H4 (cell line): ENCODE measurements at regions not wholly inside any gene's neighbourhood (a gene's known extent, or its start where the extent isn't known, plus 50 kb on each side); places are given as distances from the start of the nearest gene placed in this dataset.

Source experiments
- DNase-seq: peaks from one replicate; pipeline ENCODE4 v3.0.0-alpha.2; 2015; ENCODE audit warnings: low spot score

DNA sequence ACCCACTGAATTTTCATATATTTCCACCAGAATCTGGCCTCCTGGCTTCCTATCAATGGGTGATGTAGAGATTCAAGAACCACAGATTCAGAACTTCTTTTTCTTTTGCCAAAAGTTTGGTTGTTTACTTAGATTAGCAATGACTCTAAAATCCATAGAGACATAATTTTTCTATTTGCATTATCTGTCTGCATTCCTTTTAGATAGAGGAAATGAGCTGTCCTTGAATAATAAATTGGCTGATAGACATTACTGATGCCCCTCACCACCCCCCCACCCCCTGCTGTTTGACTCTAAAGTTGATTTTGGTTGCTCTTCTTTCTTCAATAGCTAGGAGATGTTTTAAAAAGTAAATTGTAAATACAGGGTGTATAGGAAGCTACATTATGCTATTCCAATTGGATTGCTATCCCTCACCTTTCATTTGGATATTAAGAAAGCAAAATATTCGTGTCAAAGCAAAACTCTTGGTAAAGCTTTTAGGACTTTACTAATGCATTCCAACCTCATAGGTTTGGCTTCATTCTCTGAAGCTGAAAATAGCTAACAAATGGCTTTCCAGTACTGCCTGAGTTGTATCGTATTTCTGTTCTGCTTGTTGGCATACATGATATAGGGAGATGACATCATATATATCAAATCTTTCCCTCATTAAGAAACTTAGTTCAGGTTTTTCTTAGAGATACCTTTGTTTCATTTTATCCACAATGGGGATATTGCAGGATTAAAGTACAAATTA lies 606.0 kb downstream of the ARL4A start:
- no peak for DNase-seq

DNA sequence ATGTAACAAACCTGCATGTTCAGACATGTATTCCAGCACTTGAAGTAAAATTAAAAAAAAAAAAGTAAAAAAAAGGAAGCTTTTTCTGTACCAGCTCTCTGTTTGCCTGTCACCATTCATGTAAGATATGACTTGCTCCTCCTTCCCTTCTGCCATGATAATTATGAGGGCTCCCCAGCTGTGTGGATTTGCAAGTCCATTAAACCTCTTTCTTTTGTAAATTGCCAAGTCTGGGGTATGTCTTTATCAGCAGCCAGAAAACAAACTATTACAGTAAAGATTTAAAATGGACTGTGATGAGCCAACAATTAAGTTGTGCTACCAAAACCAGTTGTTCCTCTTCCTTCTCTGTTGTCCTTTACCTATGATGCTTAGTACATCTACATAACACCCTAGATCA lies 619.6 kb downstream of the ARL4A start:
- no peak for DNase-seq

DNA sequence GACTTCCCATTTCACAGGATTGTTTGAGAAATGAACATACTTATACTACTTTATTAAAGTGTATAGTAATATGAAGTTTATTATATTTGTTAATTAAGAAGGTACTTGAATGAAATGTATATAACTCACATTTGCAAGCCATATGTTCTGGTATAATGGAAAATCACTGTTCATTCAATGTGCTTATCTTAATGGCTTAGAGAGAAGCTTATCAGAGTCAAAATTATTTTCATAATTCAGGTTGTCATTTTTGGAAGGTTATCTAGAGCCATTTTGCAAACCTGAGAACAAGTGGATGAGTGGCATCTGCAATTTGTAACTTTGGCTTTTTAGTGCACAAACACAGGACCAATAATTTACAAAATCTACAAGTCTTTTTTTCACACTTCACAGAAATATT lies 621.0 kb downstream of the ARL4A start:
- DNase-seq = no peak

DNA sequence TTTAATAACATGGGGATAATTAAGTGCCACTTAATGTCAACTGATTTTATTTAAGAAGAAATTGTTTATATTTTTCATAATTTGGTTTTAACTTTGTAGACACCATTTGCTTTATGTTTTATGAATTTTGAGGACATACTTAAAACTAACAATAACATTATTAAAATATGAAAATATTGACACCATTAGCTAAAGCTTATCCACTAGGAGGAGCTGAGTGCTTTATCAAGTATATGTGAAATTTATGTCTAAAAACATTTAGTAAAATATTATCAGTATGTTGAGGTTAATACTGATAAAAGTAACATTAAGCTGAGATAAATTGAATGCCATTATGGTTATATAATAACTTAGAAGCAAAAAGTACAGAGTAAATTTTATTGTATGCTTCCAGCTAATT lies 622.1 kb downstream of the ARL4A start:
- DNase-seq = no peak

DNA sequence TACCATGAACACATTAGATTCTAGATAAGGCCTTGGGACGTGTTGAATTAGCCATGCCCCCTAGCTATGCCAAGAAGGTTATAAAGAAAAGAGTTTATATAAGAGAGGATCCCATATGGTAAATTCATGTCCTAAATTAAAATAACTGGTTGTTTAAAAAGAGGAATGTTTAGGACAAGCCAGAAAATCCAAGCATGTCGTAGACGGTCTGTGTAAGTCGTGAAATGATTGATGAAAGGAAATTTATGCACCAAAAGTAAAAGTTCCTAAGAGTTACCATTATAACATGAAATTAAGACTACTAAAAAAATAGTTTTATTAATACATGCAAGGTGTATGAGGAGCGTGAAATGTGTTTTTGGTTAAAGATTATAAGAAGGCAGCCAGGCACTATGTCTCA lies 624.9 kb downstream of the ARL4A start:
- no peak for DNase-seq

DNA sequence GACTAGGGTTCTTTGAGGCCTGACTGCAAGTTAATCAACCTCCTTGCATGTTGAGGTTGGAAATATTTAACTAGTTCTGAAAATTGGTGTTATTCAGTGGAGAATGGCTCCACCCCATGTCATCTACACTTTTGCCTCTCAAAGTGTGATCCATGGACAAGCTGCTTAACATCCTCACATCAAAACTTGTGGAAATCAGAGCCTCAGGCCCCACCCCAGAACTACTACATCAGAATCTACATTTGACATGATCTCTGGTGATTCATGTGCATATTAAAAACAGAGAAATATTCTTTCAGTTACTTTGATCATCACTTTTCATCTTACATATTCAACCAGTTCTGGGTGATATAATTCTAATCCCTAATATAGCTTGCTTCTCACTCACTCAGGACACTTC lies 632.9 kb downstream of the ARL4A start:
- no peak for DNase-seq

DNA sequence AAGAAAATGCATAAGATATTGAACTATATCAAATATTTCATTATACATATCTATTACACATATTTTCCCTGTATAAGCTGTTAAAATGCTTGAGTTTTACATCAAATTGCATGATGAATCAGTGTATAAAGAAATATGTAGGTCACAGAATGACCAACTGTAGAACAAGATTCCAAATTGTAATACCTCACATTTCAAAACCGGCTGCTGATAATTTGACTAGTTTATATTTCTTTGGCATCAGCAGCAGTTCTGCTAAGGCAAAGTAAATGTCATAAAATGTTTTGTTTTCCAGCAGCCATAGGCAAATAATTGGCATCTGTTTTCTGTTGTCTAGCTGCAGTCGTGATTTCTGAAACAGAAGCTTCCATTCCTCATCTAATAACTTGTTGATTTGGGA lies 633.9 kb downstream of the ARL4A start:
- DNase-seq = no peak

DNA sequence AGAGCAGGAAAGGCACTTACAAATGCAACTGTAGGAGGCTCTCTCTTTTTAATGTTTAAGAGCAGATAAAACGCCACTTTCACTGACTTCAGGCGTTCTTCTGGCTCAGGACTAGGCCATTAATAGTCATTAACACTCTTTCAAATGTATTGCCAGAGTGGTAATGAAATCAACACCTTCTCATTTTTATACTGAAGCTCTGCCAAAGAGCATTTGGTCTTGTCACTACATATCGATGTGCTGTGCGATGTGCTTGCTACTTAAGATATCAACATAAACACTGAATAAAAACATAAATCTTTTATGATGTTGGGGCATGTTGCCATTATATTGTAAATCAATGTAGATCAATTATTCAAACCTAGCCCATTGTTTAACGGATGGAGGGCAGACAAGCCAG lies 634.7 kb downstream of the ARL4A start:
- no peak for DNase-seq

DNA sequence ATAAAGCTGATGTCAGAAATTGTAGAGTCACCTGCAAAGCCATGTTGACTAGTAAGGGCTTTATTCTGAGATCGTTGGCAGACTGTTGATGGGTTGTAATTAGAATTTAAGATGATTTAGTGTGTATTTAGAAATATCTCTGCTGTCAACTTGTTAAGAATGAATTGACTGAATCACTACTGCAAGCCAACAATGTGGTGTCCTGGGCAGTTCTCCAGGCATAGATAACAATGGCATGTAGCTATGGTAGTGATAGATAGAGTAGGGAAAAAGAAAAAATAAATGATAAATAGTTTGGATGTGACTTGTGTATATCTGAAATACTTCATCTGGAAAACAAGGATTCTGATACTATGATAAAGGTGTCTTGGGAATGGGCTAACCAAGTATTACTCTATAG lies 640.2 kb downstream of the ARL4A start:
- no peak for DNase-seq

DNA sequence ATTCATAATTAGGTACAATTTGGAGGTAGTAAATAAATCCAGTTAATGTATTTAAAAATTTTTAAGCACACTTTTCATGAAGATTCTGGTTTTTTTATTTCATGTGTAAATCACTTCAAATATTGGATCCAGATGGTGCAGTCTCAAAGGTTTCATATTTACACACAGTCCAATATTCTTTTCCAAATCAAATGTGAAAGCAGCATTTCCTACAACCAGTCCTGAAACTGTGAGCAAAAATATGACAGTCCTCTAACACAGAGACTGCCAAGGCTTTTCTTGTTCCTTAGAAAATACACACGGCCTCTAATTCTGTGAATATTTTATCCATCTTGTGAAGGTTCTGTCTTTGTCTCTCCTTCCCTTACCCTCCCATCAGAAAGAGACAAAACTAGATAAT lies 645.9 kb downstream of the ARL4A start:
- DNase-seq = no peak

DNA sequence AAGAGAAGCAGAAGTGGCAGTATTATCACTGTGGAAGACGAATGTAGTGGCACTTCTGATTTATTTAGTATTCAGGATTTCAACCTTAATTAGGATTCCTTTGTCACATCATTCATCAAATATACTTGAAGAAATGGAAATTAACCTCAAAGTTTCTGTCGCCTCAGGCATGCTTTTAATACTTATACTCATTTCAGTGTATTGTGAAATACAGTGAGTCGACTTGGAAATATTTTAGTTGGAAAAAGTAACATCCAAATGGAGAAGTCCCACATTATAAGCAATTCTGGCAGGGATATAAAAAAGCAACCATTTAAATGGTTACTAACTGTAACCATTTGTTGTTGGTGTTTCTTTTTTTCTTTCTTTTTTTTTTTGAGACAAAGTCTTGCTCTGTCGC lies 648.8 kb downstream of the ARL4A start:
- no peak for DNase-seq

DNA sequence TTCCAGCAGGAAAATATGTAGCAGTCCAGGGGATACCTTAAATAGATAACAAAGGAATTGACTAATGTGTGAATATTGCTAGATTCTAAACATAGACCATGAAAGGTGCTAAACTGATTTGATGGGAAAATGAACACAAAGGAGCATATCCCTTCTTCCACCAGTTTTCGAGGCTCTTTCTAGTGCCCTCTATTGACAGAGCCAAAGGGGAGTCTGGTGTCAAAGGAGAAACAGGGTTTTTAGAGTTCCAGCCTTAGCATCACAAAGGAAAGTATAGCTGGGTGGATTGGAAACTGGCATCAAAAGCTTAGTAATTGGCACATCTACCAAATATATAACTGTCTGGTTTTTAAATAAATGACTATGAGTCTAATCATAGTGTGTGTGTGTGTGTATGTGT lies 636.8 kb downstream of the ETV1 start:
- no peak for DNase-seq

DNA sequence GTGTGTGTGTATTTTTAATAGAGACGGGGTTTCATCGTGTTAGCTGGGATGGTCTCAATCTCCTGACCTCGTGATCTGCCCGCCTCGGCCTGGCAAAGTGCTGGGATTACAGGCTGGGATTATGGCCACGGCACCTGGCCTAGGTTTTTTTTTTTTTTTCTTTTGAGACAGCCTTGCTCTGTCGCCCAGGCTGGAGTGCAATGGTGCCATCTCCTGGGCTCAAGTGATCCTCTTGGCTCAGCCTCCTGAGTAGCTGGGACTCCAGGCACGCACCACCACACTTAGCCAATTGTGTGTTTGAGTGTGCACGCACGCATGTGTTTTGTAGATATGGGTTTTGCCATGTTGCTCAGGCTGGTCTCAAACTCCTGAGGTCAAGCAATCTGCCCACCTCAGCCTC lies 629.8 kb downstream of the ETV1 start:
- DNase-seq = no peak

DNA sequence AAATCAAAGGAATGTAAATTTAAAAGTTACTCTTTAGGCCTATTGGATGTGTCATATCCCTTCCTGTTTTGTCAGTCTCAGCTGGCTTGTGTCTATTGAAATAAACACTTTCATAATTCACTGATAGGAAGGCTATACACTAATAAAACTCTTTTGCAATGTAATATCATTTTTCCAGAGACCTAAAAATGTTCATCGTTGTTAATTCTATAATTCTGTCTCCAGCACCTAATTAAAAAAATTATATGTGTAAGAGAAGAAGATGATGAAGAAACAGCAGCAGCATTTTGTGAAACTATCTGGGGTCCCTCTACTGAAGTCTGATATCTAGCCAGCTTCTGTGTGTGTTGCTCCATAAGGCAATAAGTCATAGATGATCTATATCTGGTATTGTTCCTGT lies 602.7 kb downstream of the ETV1 start:
- DNase-seq = no peak

DNA sequence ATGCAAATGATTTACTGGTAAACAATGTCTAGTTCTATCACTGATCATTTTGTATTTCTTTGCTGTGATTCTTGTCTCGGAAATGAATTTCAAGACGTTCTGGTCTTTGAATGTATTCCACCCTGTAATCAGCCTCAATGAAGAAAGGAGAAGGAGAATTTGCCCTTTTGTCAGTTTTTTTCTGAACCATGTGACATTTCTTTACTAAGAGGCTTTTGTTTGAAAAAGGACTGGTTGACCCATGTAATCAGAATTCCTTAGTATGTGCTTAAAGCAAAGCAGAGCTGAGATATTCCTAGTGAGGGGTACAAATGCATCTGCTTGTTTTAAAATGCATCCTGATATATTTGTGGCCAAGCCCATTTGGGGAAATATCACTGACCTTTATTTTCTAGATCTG lies 581.6 kb downstream of the ETV1 start:
- DNase-seq = no peak

DNA sequence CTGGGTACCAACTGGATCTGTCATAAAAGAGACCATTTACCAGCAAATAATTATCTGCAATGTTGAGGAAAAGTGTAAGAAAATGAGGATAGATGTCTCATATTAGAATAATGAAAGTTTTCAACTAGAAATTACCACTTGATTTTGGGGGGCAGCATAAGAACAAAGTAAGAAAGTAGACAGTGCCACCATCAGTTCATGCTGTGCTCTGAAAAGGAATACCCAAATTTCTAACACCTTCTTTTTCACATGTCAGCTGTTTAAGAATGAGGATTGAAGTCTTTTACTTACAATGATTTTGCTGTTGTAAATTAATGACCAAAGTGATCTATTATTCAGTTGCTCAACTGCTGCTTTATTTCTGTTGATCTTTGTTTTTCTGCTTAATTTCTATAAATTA lies 578.3 kb downstream of the ETV1 start:
- DNase-seq = no peak

DNA sequence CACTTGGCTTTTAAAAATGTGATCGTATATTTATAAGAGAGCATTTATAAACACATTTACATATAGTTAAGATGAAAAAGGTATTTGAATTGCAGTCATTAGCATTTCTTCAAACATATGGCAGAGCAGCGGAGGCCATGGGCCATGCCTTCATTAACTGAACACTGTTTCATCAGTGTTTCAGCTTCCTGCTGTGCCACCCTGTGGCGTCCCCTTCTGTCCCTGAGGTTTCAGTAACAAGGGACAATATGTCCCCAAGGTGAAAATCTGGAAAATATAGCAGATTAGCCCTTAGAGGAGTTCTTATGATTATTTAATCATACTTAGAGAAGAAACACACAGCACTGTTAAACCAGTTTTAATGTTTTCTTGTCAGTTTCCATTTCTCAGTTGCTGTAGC lies 577.8 kb downstream of the ETV1 start:
- DNase-seq = no peak

DNA sequence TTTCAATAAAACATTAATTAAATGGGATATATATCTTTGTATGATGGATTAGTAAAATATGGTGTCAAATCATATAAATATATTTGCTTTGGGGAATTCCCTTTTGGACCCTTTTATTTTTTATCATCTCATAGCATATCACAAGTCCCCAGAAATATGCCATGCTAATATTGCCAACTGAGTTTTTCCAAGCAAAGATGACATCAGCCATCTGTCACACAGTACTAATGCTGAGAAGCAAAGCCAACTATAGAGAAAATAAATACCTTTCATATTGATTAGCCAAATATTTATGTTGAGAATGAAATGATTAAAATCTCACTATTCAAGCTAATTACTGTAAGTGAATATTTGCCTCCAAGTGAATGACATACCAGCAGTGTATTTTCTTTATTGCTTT lies 575.3 kb downstream of the ETV1 start:
- DNase-seq = no peak

DNA sequence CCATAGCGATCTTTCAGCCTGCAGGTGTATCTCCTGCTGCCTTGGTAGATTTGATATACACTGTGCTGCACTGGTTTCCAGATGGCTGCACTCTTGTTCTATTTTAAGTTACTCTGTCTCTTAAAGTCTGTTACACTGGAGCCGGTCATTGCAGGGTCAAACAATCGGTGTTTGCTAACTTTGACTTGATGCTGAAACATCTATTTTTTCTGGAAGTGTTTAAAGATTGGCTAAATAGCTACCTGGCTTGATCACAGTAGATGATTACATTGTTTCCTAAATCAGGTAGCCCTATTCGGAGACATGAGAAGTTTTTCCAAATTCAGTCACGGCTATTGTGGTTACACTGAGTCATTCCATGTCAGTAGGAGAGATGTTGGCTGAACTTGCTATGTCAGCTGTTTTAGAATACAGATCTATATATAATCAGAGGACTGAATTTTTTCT lies 574.8 kb downstream of the ETV1 start:
- no peak for DNase-seq

DNA sequence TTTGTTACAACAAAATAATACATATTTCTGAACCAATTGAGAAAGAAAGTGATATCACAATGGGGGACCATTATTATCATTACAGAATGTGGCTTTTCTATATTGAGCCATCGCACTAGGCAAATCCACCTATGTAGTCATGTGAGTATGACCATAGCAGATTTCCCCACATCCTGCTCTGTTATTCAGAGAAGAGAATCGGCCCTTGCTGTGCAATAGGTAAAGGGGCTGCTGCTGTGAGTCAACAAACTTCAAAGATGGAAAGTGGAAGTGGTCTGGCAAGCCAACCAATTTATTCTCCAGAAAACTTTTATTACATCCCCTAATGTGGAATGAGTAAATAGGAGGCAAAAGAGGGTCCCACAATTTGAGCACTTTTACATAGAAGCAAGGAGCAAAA lies 573.4 kb downstream of the ETV1 start:
- no peak for DNase-seq

DNA sequence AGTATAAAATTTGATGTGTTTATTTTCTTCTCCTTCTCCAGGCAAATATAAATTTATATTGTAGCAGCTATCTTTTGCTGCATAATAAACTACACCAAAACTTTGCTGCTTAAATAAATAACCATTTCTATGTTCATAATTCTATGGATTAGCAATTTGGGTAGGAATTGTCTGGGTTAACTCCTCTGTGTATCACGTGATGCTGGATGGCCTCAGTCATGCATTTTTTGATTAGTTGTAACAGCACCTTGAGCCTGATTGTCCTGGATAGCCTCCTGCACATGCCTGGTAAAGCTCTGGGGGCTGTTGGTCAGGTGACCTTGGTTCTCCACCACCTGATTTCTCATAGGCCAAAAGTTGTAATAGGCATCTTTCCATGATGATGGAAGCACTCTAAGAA lies 572.9 kb downstream of the ETV1 start:
- no peak for DNase-seq

DNA sequence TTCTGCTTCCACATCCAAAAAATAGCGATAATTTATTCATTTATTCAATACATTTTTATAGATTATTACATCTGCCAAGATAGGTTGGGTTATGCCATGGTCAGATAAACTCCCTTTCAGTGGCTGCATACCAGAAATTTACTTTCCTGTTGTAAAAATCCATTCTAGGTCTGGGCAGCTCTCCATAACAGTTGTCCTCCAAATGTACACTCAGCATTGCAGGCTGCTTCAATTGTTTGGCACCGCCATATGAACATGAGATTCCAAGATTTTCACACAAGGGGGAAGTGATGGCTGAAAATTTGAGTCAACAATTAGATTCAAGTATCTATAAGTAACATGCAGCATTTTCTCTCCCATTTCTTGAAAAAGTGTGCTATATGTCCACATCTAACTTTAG lies 568.7 kb downstream of the ETV1 start:
- DNase-seq = no peak

DNA sequence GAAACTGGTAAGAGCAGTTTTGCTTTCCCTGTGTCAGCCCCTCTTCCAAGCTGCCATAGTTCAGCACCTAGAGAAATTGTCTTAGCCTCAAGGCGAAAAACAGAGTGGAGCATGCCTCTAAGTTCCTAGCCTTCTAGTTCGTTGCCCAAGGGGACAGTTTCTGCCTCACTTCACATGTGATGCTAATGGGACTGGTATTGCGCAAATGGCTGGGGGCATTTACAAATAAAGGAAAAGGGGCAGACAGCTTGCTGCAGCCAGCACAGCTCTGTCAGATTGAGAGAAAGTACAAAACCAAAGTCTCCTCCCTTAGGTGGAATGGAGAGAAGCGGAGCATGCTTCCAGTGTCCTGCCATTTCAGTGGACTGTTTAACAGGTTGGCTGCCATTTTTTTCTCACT lies 567.7 kb downstream of the ETV1 start:
- DNase-seq = no peak

DNA sequence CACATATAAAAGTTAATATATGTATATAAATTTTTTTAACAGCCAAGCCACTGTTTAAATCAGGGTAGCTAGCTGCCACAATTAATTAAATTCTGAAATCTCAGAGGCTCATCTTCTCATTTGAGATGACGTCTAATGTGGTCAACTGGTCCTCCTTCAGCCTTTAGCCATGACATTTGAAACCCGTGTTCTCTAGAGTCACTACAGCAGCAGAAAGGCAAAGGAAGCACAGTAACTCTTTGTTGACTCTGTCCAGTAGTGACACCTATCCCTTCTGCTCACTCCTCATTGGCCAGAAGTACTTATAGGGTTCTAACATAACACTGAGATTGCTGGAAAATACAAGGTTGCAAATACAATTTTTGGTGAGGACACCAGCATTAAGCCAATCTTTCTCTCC lies 555.5 kb downstream of the ETV1 start:
- DNase-seq = no peak

DNA sequence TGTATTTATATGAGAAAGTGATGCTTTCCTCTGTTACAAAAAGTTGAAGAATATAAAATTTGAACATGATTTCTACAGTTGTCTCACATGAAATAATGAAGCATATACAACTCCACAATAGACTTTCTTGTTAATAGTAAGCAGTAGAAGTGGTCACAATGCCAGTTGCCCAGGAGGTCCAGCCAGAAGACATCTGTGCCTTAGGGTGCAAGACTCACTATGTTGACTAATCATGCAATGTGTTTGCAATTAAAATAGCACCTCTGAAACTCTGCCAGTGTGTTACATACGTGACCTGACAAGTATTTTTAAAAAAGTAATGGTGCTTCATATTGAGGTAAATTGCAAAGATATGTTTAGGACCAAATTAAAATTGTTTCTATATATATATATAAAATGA lies 547.2 kb downstream of the ETV1 start:
- no peak for DNase-seq
